Nephron (organoid): ENCODE measurements at regions not wholly inside any gene's neighbourhood (a gene's known extent, or its start where the extent isn't known, plus 50 kb on each side); places are given as distances from the start of the nearest gene placed in this dataset.

Experiments
- H3K27ac Mint-ChIP-seq, 3 experiments: 2 replicates each; pipeline ENCODE4 v1.8.0; 2020; ENCODE audit warnings: mixed read lengths in 3 of 3, mild to moderate bottlenecking in 2 of 3, moderate library complexity in 1 of 3
- H3K27me3 Mint-ChIP-seq: 2 replicates; pipeline ENCODE4 v1.8.0; 2021; ENCODE audit warnings: low read depth, mild to moderate bottlenecking, moderate library complexity, mixed read lengths
- H3K36me3 Mint-ChIP-seq: 2 replicates; pipeline ENCODE4 v1.8.0; 2020; ENCODE audit warnings: low read depth, mixed read lengths
- H3K4me1 Mint-ChIP-seq: 2 replicates; pipeline ENCODE4 v1.8.0; 2020; ENCODE audit warnings: mixed read lengths
- H3K4me3 Mint-ChIP-seq, 3 experiments: 2 replicates each; pipeline ENCODE4 v1.8.0; 2020; ENCODE audit warnings: mild to moderate bottlenecking in 3 of 3, mixed read lengths in 3 of 3, moderate library complexity in 2 of 3
- H3K9me3 Mint-ChIP-seq: 2 replicates; pipeline ENCODE4 v1.8.0; 2020; ENCODE audit warnings: mixed read lengths
- CTCF ChIP-seq, 3 experiments: fragments of 200-600 bp; sonication (generic); IDR thresholded peaks; one replicate each; pipeline ENCODE4 v1.5.0; 2021; ENCODE audit warnings: antibody characterized with exemption in 3 of 3; ENCODE audit not compliant: unreplicated experiment in 3 of 3

- Mint-ChIP-seq H3K27me3 (no peaks in the 10 kb centered on the region), H3K36me3 (no peaks in the 10 kb centered on the region), H3K27ac (peak overlapping the region in 1 of 3 experiments; percentile 65), H3K9me3 (no peaks in the 10 kb centered on the region), H3K4me1 (peaks cover 19% of the 10 kb centered on the region), H3K4me3 (no peak overlapping the region)
- TF ChIP-seq CTCF (IDR thresholded peaks at IDR 0.05; ENCODE audit: unreplicated experiment in 3 of 3) = no peak
These were observed 272.8 kb downstream of the LRIG3 start for GRCh38 chr12:58647495-58647894.

DNA sequence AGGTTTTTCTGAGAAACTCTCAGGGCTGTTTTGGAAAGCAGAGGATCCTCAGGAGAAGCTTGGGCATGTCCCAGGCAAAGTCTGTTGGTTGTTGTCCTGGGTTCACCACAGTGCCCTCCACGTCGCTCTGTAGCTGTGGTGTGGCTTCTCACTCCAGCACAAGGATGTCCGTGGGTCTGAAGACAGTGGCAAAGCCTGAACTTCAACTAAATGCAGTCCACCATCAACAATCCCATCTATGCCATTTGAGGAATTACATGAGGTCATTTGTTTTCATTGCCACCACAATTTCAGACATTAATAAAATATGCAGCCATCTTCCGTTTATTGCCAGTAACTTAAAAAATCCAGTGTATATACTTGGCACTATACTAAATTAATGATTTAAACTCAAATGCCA is 272.1 kb downstream of the LRIG3 start:
- Mint-ChIP-seq H3K27ac (peak overlapping the region in 2 of 3 experiments; percentile 65 to 73), H3K27me3 (no peaks in the 10 kb centered on the region), H3K4me1 (peaks cover 19% of the 10 kb centered on the region), H3K9me3 (peaks cover 5% of the 10 kb centered on the region), H3K4me3 (no peak overlapping the region), H3K36me3 (no peaks in the 10 kb centered on the region)
- TF ChIP-seq CTCF (IDR thresholded peaks at IDR 0.05; ENCODE audit: unreplicated experiment in 3 of 3) = no peak

DNA sequence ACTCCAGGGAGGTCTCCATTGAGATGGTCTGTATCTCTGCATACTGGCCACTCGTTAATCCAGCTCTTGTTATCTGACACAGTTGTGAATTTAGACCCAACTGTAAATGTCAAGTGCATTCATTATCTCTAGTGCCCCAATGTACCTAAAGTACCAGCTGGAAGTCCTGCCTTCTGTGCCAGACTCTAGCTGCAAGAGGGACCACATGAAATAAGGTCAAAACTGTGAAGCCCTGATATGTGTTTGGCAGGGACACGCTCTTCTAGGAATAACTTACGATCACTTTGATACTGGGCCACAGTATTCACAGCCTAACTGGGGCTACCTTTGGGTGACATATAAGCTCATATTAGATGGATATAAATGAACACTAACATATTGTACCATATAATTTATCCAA is 268.5 kb downstream of the LRIG3 start:
- no peak overlapping the region for H3K4me3 Mint-ChIP-seq
- H3K36me3 Mint-ChIP-seq = no peaks in the 10 kb centered on the region
- no peak overlapping the region for H3K27ac Mint-ChIP-seq
- H3K27me3 Mint-ChIP-seq = no peaks in the 10 kb centered on the region
- TF ChIP-seq CTCF (IDR thresholded peaks at IDR 0.05; ENCODE audit: unreplicated experiment in 3 of 3) = no peak
- H3K9me3 Mint-ChIP-seq = peaks cover 9% of the 10 kb centered on the region
- H3K4me1 Mint-ChIP-seq = peaks cover 18% of the 10 kb centered on the region

DNA sequence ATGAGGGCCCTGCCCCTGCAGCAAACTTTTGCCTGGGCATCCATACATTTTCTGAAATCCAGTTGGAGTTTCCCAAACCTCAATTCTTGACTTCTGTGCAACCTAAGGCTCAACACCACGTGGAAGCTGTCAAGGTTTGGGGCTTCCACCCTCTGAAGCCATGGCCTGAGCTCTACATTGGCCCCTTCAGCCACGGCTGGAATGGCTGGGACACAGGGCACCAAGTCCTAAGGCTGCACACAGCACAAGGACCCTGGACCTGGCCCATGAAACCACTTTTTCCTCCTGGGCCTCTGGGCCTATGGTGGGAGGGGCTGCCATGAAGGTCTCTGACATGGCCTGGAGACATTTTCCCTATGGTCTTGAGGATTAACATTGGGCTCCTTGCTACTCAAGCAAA is 266.3 kb downstream of the LRIG3 start:
- no peak overlapping the region for H3K4me3 Mint-ChIP-seq
- H3K27ac Mint-ChIP-seq = no peak overlapping the region
- H3K9me3 Mint-ChIP-seq = peaks cover 11% of the 10 kb centered on the region
- H3K36me3 Mint-ChIP-seq = no peaks in the 10 kb centered on the region
- H3K27me3 Mint-ChIP-seq = no peaks in the 10 kb centered on the region
- H3K4me1 Mint-ChIP-seq = no peaks in the 10 kb centered on the region
- TF ChIP-seq CTCF (IDR thresholded peaks at IDR 0.05; ENCODE audit: unreplicated experiment in 3 of 3) = no peak

GRCh38 chr12:58655375-58655774 is 264.9 kb downstream of the LRIG3 start:
- no peak overlapping the region for H3K27ac Mint-ChIP-seq
- no peaks in the 10 kb centered on the region for H3K36me3 Mint-ChIP-seq
- H3K9me3 Mint-ChIP-seq = peaks cover 13% of the 10 kb centered on the region
- H3K4me3 Mint-ChIP-seq = no peak overlapping the region
- TF ChIP-seq CTCF (IDR thresholded peaks at IDR 0.05; ENCODE audit: unreplicated experiment in 3 of 3) = no peak
- no peaks in the 10 kb centered on the region for H3K27me3 Mint-ChIP-seq
- no peaks in the 10 kb centered on the region for H3K4me1 Mint-ChIP-seq

DNA sequence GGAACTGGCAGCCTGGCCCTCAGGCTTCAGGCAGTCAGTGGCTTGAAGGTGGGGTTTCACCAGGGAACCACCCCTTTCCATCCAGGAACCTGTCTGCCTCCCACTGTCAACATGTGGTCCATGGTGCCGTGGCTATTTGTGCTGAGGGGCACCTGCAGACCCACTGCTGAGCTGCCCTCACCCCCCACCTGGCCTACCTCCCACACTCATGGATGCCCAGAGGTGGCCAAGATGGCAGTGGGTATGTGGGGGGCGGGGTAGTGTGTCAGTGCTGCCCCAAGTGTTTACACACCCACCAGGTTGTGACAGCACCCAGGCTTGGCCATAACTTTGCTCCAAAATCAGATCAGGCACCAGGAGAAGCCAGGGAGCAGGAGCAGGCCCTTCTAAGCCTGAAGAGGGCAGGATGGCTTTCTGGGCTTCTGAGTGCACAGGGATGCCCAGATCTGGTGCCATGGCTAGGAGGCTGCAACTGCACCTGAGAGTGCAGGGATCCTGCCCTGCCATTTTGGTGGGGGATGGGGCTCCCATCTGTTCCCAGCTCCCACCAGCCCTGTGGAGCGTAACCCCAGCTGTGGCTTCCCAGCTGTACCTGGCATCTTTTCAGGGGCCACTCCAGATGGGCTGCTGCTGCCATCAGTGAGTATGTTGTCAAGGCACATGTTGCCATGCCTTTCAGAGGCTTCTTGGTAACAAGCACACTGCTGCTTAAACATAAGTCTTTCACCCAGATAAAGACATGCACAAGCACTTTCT is 263.9 kb downstream of the LRIG3 start:
- H3K27ac Mint-ChIP-seq = no peak overlapping the region
- TF ChIP-seq CTCF (IDR thresholded peaks at IDR 0.05; ENCODE audit: unreplicated experiment in 3 of 3) = no peak
- H3K36me3 Mint-ChIP-seq = no peaks in the 10 kb centered on the region
- peaks cover 17% of the 10 kb centered on the region for H3K9me3 Mint-ChIP-seq
- no peaks in the 10 kb centered on the region for H3K27me3 Mint-ChIP-seq
- no peaks in the 10 kb centered on the region for H3K4me1 Mint-ChIP-seq
- no peak overlapping the region for H3K4me3 Mint-ChIP-seq
